ENCODE measurements at regions not wholly inside any gene's neighbourhood (a gene's known extent, or its start where the extent isn't known, plus 50 kb on each side); places are given as distances from the start of the nearest gene placed in this dataset.

- no peak for DNase-seq (ENCODE audit: low read depth, low spot score)
- no peak overlapping the region for H3K4me3 ChIP-seq (ENCODE audit: low read depth, low read length)
- no peak for TF ChIP-seq CTCF (IDR thresholded peaks at IDR 0.05; ENCODE audit: insufficient read depth, low read length, missing control alignments)
- ChIA-PET POLR2A (no interaction called here), CTCF (no interaction called here)
Observed at GRCh38 chr13:81302677-81303076, 961.8 kb upstream of the SPRY2 start.

- CTCF ChIA-PET, result no interaction called here
- TF ChIP-seq CTCF (IDR thresholded peaks at IDR 0.05; ENCODE audit: insufficient read depth, low read length, missing control alignments), result no peak
- POLR2A ChIA-PET, result no interaction called here
- H3K4me3 ChIP-seq (ENCODE audit: low read depth, low read length), result no peak overlapping the region
- no peak for DNase-seq (ENCODE audit: low read depth, low spot score)
Observed at GRCh38 chr13:81302125-81302524, 961.2 kb upstream of the SPRY2 start.

GRCh38 chr13:81295177-81295576 lies 954.3 kb upstream of the SPRY2 start:
- TF ChIP-seq CTCF (IDR thresholded peaks at IDR 0.05; ENCODE audit: insufficient read depth, low read length, missing control alignments), result no peak
- no peak overlapping the region for H3K4me3 ChIP-seq (ENCODE audit: low read depth, low read length)
- CTCF ChIA-PET, result no interaction called here
- POLR2A ChIA-PET, result no interaction called here
- no peak for DNase-seq (ENCODE audit: low read depth, low spot score)

GRCh38 chr13:81293594-81294164 lies 952.8 kb upstream of the SPRY2 start:
- ChIA-PET CTCF (no interaction called here), POLR2A (no interaction called here)
- no peak overlapping the region for H3K4me3 ChIP-seq (ENCODE audit: low read depth, low read length)
- no peak for TF ChIP-seq CTCF (IDR thresholded peaks at IDR 0.05; ENCODE audit: insufficient read depth, low read length, missing control alignments)
- DNase-seq (ENCODE audit: low read depth, low spot score), result no peak

GRCh38 chr13:81283561-81283960 lies 942.6 kb upstream of the SPRY2 start:
- H3K4me3 ChIP-seq (ENCODE audit: low read depth, low read length), result no peak overlapping the region
- DNase-seq (ENCODE audit: low read depth, low spot score), result no peak
- CTCF ChIA-PET, result no interaction called here
- no peak for TF ChIP-seq CTCF (IDR thresholded peaks at IDR 0.05; ENCODE audit: insufficient read depth, low read length, missing control alignments)
- POLR2A ChIA-PET, result no interaction called here

- no peak for TF ChIP-seq CTCF (IDR thresholded peaks at IDR 0.05; ENCODE audit: insufficient read depth, low read length, missing control alignments)
- no peak overlapping the region for H3K4me3 ChIP-seq (ENCODE audit: low read depth, low read length)
- ChIA-PET CTCF (no interaction called here), POLR2A (no interaction called here)
- DNase-seq (ENCODE audit: low read depth, low spot score), result no peak
Observed at GRCh38 chr13:81283062-81283461, 942.1 kb upstream of the SPRY2 start.
